ENCODE measurements at regions not wholly inside any gene's neighbourhood (a gene's known extent, or its start where the extent isn't known, plus 50 kb on each side); places are given as distances from the start of the nearest gene placed in this dataset.

GRCh38 chr7:41861642-41862041 is 158.8 kb upstream of the INHBA start:
- H3K9me3 ChIP-seq (ENCODE audit: control insufficient read depth in 2 of 2, insufficient read depth in 1 of 2, low read depth in 1 of 2, low read length in 1 of 2): peaks cover 0 to 11% of the 10 kb centered on the region in 2 donors
- H3K36me3 ChIP-seq (ENCODE audit: control insufficient read depth in 3 of 3, insufficient read depth in 2 of 3, low read depth in 1 of 3, low read length in 3 of 3): no peaks in the 10 kb centered on the region
- no peaks in the 10 kb centered on the region for H3K4me1 ChIP-seq (ENCODE audit: control insufficient read depth in 3 of 3, insufficient read depth in 2 of 3, low read depth in 1 of 3, low read length in 2 of 3)
- H3K4me3 ChIP-seq (ENCODE audit: low read depth in 1 of 3, low read length in 3 of 3): no peak overlapping the region
- H3K27ac ChIP-seq (ENCODE audit: low read depth in 1 of 3, low read length in 2 of 3): no peak overlapping the region
- DNase-seq: no peak
- no peak for FAIRE-seq
- no peaks in the 10 kb centered on the region for H3K27me3 ChIP-seq (ENCODE audit: control insufficient read depth in 3 of 3, insufficient read depth in 3 of 3, low read length in 3 of 3)
- 57 to 68% (median 63%) methylated on average over 3 of the region's 3 CpGs for WGBS, 3 donors

GRCh38 chr7:41858201-41858600 is 155.3 kb upstream of the INHBA start:
- WGBS, 3 donors: 54 to 89% (median 72%) methylated on average over 2 of the region's 2 CpGs
- H3K9me3 ChIP-seq (ENCODE audit: control insufficient read depth in 2 of 2, insufficient read depth in 1 of 2, low read depth in 1 of 2, low read length in 1 of 2): no peaks in the 10 kb centered on the region
- FAIRE-seq (no peak), DNase-seq (no peak)
- no peaks in the 10 kb centered on the region for H3K36me3 ChIP-seq (ENCODE audit: control insufficient read depth in 3 of 3, insufficient read depth in 2 of 3, low read depth in 1 of 3, low read length in 3 of 3)
- no peak overlapping the region for H3K4me3 ChIP-seq (ENCODE audit: low read depth in 1 of 3, low read length in 3 of 3)
- no peak overlapping the region for H3K27ac ChIP-seq (ENCODE audit: low read depth in 1 of 3, low read length in 2 of 3)
- H3K4me1 ChIP-seq (ENCODE audit: control insufficient read depth in 3 of 3, insufficient read depth in 2 of 3, low read depth in 1 of 3, low read length in 2 of 3): no peaks in the 10 kb centered on the region
- no peaks in the 10 kb centered on the region for H3K27me3 ChIP-seq (ENCODE audit: control insufficient read depth in 3 of 3, insufficient read depth in 3 of 3, low read length in 3 of 3)

GRCh38 chr7:41855798-41856197 is 152.9 kb upstream of the INHBA start:
- H3K36me3 ChIP-seq (ENCODE audit: control insufficient read depth in 3 of 3, insufficient read depth in 2 of 3, low read depth in 1 of 3, low read length in 3 of 3): no peaks in the 10 kb centered on the region
- H3K4me1 ChIP-seq (ENCODE audit: control insufficient read depth in 3 of 3, insufficient read depth in 2 of 3, low read depth in 1 of 3, low read length in 2 of 3): no peaks in the 10 kb centered on the region
- H3K27ac ChIP-seq (ENCODE audit: low read depth in 1 of 3, low read length in 2 of 3): no peak overlapping the region
- FAIRE-seq (no peak), DNase-seq (no peak)
- no peaks in the 10 kb centered on the region for H3K9me3 ChIP-seq (ENCODE audit: control insufficient read depth in 2 of 2, insufficient read depth in 1 of 2, low read depth in 1 of 2, low read length in 1 of 2)
- 77 to 84% (median 78%) methylated on average over 1 of the region's 1 CpG for WGBS, 3 donors
- no peaks in the 10 kb centered on the region for H3K27me3 ChIP-seq (ENCODE audit: control insufficient read depth in 3 of 3, insufficient read depth in 3 of 3, low read length in 3 of 3)
- H3K4me3 ChIP-seq (ENCODE audit: low read depth in 1 of 3, low read length in 3 of 3): no peak overlapping the region

GRCh38 chr7:41847606-41848005 is 144.7 kb upstream of the INHBA start:
- 80 to 92% (median 81%) methylated on average over 4 of the region's 4 CpGs for WGBS, 3 donors
- no peaks in the 10 kb centered on the region for H3K36me3 ChIP-seq (ENCODE audit: control insufficient read depth in 3 of 3, insufficient read depth in 2 of 3, low read depth in 1 of 3, low read length in 3 of 3)

DNA sequence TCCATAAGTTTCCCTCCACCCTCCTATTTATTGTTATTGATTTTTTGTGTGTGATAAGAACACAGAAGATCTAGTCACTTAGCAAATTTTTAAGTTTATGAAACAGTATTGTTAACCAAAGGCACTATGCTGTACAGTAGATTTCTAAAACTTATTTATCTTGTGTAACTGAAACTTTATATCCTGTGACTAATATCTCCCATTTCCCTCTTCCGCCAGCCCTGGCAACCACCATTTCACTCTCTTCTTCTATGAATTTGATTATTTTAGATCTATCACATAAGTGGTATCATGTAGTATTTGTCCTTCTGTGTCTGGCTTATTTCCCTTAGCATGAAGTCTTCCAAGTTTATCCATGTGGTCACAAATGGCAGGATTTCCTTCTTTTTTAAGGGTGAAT is 144.3 kb upstream of the INHBA start:
- Histone ChIP-seq H3K4me3 (ENCODE audit: low read depth in 1 of 3, low read length in 3 of 3) (no peak overlapping the region), H3K36me3 (ENCODE audit: control insufficient read depth in 3 of 3, insufficient read depth in 2 of 3, low read depth in 1 of 3, low read length in 3 of 3) (no peaks in the 10 kb centered on the region), H3K4me1 (ENCODE audit: control insufficient read depth in 3 of 3, insufficient read depth in 2 of 3, low read depth in 1 of 3, low read length in 2 of 3) (no peaks in the 10 kb centered on the region), H3K9me3 (ENCODE audit: control insufficient read depth in 2 of 2, insufficient read depth in 1 of 2, low read depth in 1 of 2, low read length in 1 of 2) (no peaks in the 10 kb centered on the region), H3K27ac (ENCODE audit: low read depth in 1 of 3, low read length in 2 of 3) (no peak overlapping the region), H3K27me3 (ENCODE audit: control insufficient read depth in 3 of 3, insufficient read depth in 3 of 3, low read length in 3 of 3) (no peaks in the 10 kb centered on the region)
- 74 to 96% (median 94%) methylated on average over 1 of the region's 1 CpG for WGBS, 3 donors
- DNase-seq (no peak), FAIRE-seq (no peak)

More at GRCh38 chr7:41847606-41848005, 144.7 kb upstream of the INHBA start:
- H3K4me3 ChIP-seq (ENCODE audit: low read depth in 1 of 3, low read length in 3 of 3): no peak overlapping the region
- DNase-seq (no peak), FAIRE-seq (no peak)
- no peak overlapping the region for H3K27ac ChIP-seq (ENCODE audit: low read depth in 1 of 3, low read length in 2 of 3)
- H3K4me1 ChIP-seq (ENCODE audit: control insufficient read depth in 3 of 3, insufficient read depth in 2 of 3, low read depth in 1 of 3, low read length in 2 of 3): no peaks in the 10 kb centered on the region
- no peaks in the 10 kb centered on the region for H3K27me3 ChIP-seq (ENCODE audit: control insufficient read depth in 3 of 3, insufficient read depth in 3 of 3, low read length in 3 of 3)
- H3K9me3 ChIP-seq (ENCODE audit: control insufficient read depth in 2 of 2, insufficient read depth in 1 of 2, low read depth in 1 of 2, low read length in 1 of 2): no peaks in the 10 kb centered on the region

DNA sequence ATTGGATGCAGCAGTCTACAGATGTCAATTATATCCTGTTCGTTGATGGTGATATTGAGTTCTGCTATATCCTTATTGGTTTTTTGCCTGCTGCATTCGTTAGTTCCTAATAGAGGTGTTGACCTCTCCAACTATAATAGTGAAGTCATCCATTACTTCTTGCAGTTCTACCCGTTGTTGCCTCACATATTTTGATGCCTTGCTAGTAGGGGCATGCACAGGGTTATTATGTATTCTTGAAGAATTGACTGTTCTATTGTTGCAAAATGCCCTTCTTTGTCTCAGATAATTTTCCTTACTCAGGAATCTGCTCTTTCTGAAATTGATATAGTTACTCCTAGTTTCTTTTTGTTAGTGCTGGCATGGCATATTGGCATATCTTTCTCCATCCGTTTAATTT is 140.1 kb upstream of the INHBA start:
- no peak for DNase-seq
- Histone ChIP-seq H3K4me1 (ENCODE audit: control insufficient read depth in 3 of 3, insufficient read depth in 2 of 3, low read depth in 1 of 3, low read length in 2 of 3) (no peaks in the 10 kb centered on the region), H3K4me3 (ENCODE audit: low read depth in 1 of 3, low read length in 3 of 3) (no peak overlapping the region), H3K9me3 (ENCODE audit: control insufficient read depth in 2 of 2, insufficient read depth in 1 of 2, low read depth in 1 of 2, low read length in 1 of 2) (no peaks in the 10 kb centered on the region), H3K36me3 (ENCODE audit: control insufficient read depth in 3 of 3, insufficient read depth in 2 of 3, low read depth in 1 of 3, low read length in 3 of 3) (no peaks in the 10 kb centered on the region), H3K27me3 (ENCODE audit: control insufficient read depth in 3 of 3, insufficient read depth in 3 of 3, low read length in 3 of 3) (no peaks in the 10 kb centered on the region), H3K27ac (ENCODE audit: low read depth in 1 of 3, low read length in 2 of 3) (no peak overlapping the region)
- FAIRE-seq: no peak
- WGBS, 3 donors: 79 to 87% (median 85%) methylated on average over 4 of the region's 4 CpGs

DNA sequence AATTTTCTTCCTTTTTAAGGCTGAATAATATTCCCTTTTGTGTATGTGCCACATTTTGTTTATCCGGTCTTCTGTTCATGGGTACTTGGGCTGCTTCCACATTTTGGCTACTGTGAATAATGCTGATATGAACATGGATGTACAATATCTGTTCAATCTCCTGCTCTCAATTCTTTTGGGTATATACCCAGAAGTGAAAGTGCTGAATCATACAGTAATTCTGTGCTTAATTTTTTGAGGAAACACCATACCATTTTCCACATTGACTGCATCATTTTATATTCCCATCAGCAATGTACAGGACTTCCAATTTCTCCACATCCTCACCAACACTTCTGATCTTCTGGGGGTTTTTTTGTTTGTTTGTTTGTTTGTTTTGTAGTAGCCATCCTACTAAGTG is 135.0 kb upstream of the INHBA start:
- no peaks in the 10 kb centered on the region for H3K4me1 ChIP-seq (ENCODE audit: control insufficient read depth in 3 of 3, insufficient read depth in 2 of 3, low read depth in 1 of 3, low read length in 2 of 3)
- no peaks in the 10 kb centered on the region for H3K9me3 ChIP-seq (ENCODE audit: control insufficient read depth in 2 of 2, insufficient read depth in 1 of 2, low read depth in 1 of 2, low read length in 1 of 2)
- no peaks in the 10 kb centered on the region for H3K27me3 ChIP-seq (ENCODE audit: control insufficient read depth in 3 of 3, insufficient read depth in 3 of 3, low read length in 3 of 3)
- no peak overlapping the region for H3K27ac ChIP-seq (ENCODE audit: low read depth in 1 of 3, low read length in 2 of 3)
- FAIRE-seq (no peak), DNase-seq (no peak)
- H3K36me3 ChIP-seq (ENCODE audit: control insufficient read depth in 3 of 3, insufficient read depth in 2 of 3, low read depth in 1 of 3, low read length in 3 of 3): no peaks in the 10 kb centered on the region
- no peak overlapping the region for H3K4me3 ChIP-seq (ENCODE audit: low read depth in 1 of 3, low read length in 3 of 3)
- 92 to 98% (median 94%) methylated on average over 1 of the region's 1 CpG for WGBS, 3 donors

DNA sequence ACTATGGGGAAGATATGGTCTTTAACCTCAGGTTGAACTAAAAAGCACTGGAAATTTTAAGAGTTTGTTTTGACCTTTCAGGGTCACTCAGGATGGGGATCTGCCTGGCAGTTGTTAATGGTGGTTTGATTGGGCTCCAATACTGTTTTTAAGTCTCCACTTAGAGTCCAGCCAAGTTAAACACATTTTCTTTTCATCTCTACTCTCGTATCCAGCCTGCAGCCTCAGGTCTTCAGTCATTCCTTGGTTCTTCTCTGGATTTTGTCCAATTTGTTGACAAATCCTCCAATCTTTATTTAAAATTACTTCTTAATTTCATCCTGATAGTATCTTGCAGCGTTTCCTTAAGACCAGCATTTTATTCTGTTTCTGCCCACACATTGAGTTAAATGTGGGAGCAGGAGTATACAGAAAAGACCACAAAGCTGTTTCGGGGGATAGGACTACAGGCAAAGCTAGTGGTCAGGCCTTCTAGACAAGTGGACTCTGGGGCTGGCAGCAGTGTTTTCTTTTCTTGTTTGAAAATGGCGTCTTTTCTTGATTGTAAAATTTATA is 133.2 kb upstream of the INHBA start:
- Histone ChIP-seq H3K27me3 (ENCODE audit: control insufficient read depth in 3 of 3, insufficient read depth in 3 of 3, low read length in 3 of 3) (no peaks in the 10 kb centered on the region), H3K4me1 (ENCODE audit: control insufficient read depth in 3 of 3, insufficient read depth in 2 of 3, low read depth in 1 of 3, low read length in 2 of 3) (no peaks in the 10 kb centered on the region), H3K4me3 (ENCODE audit: low read depth in 1 of 3, low read length in 3 of 3) (no peak overlapping the region), H3K9me3 (ENCODE audit: control insufficient read depth in 2 of 2, insufficient read depth in 1 of 2, low read depth in 1 of 2, low read length in 1 of 2) (peaks cover 0 to under 1% of the 10 kb centered on the region in 2 donors), H3K27ac (ENCODE audit: low read depth in 1 of 3, low read length in 2 of 3) (no peak overlapping the region), H3K36me3 (ENCODE audit: control insufficient read depth in 3 of 3, insufficient read depth in 2 of 3, low read depth in 1 of 3, low read length in 3 of 3) (no peaks in the 10 kb centered on the region)
- no peak for FAIRE-seq
- WGBS, 3 donors: 75 to 84% (median 78%) methylated on average over 4 of the region's 4 CpGs
- no peak for DNase-seq

Data from small intestine (tissue), 7 donors.